ENCODE measurements at regions not wholly inside any gene's neighbourhood (a gene's known extent, or its start where the extent isn't known, plus 50 kb on each side); places are given as distances from the start of the nearest gene placed in this dataset.
"Not testable (repeated sequence)": the region's sequence is repeated elsewhere in the genome, so short reads cannot be mapped to it uniquely, and the experiment has no call there.

GRCh38 chr15:95127356-95127755, 896.0 kb downstream of the MCTP2 start:
- Histone ChIP-seq H3K4me1 (ENCODE audit: insufficient read depth, low read length) (no peaks in the 10 kb centered on the region), H3K9me3 (ENCODE audit: control insufficient read depth, insufficient read depth, low read length) (no peaks in the 10 kb centered on the region)

GRCh38 chr15:95129574-95129973, 898.2 kb downstream of the MCTP2 start:
- H3K36me3 ChIP-seq (ENCODE audit: insufficient read depth, low read length) = no peaks in the 10 kb centered on the region
- no peaks in the 10 kb centered on the region for H3K4me1 ChIP-seq (ENCODE audit: insufficient read depth, low read length)
- no peaks in the 10 kb centered on the region for H3K9me3 ChIP-seq (ENCODE audit: control insufficient read depth, insufficient read depth, low read length)
- no peak overlapping the region for H3K9ac ChIP-seq (ENCODE audit: low read depth, low read length)

More at GRCh38 chr15:95127356-95127755, 896.0 kb downstream of the MCTP2 start:
- Histone ChIP-seq H3K36me3 (ENCODE audit: insufficient read depth, low read length) (no peaks in the 10 kb centered on the region), H3K9ac (ENCODE audit: low read depth, low read length) (no peak overlapping the region)

- no peaks in the 10 kb centered on the region for H3K36me3 ChIP-seq (ENCODE audit: insufficient read depth, low read length)
- no peaks in the 10 kb centered on the region for H3K4me1 ChIP-seq (ENCODE audit: insufficient read depth, low read length)
- no peaks in the 10 kb centered on the region for H3K9me3 ChIP-seq (ENCODE audit: control insufficient read depth, insufficient read depth, low read length)
- no peak overlapping the region for H3K9ac ChIP-seq (ENCODE audit: low read depth, low read length)
Measured at GRCh38 chr15:95131131-95131556, 899.8 kb downstream of the MCTP2 start.

- Histone ChIP-seq H3K9ac (ENCODE audit: low read depth, low read length) (no peak overlapping the region), H3K36me3 (ENCODE audit: insufficient read depth, low read length) (no peaks in the 10 kb centered on the region), H3K9me3 (ENCODE audit: control insufficient read depth, insufficient read depth, low read length) (no peaks in the 10 kb centered on the region), H3K4me1 (ENCODE audit: insufficient read depth, low read length) (no peaks in the 10 kb centered on the region)
Measured at GRCh38 chr15:95132774-95133173, 901.4 kb downstream of the MCTP2 start.

- no peaks in the 10 kb centered on the region for H3K4me1 ChIP-seq (ENCODE audit: insufficient read depth, low read length)
- no peaks in the 10 kb centered on the region for H3K9me3 ChIP-seq (ENCODE audit: control insufficient read depth, insufficient read depth, low read length)
- H3K36me3 ChIP-seq (ENCODE audit: insufficient read depth, low read length) = no peaks in the 10 kb centered on the region
- H3K9ac ChIP-seq (ENCODE audit: low read depth, low read length) = no peak overlapping the region
Measured at GRCh38 chr15:95134431-95135110, 903.2 kb downstream of the MCTP2 start.

- Histone ChIP-seq H3K9ac (ENCODE audit: low read depth, low read length) (no peak overlapping the region), H3K9me3 (ENCODE audit: control insufficient read depth, insufficient read depth, low read length) (no peaks in the 10 kb centered on the region)
Measured at GRCh38 chr15:95138604-95139270, 907.4 kb downstream of the MCTP2 start.

GRCh38 chr15:95141486-95141885, 910.1 kb downstream of the MCTP2 start:
- no peaks in the 10 kb centered on the region for H3K4me1 ChIP-seq (ENCODE audit: insufficient read depth, low read length)
- no peaks in the 10 kb centered on the region for H3K9me3 ChIP-seq (ENCODE audit: control insufficient read depth, insufficient read depth, low read length)
- no peak overlapping the region for H3K9ac ChIP-seq (ENCODE audit: low read depth, low read length)
- no peaks in the 10 kb centered on the region for H3K36me3 ChIP-seq (ENCODE audit: insufficient read depth, low read length)

More at GRCh38 chr15:95138604-95139270, 907.4 kb downstream of the MCTP2 start:
- Histone ChIP-seq H3K36me3 (ENCODE audit: insufficient read depth, low read length) (no peaks in the 10 kb centered on the region), H3K4me1 (ENCODE audit: insufficient read depth, low read length) (no peaks in the 10 kb centered on the region)

- no peaks in the 10 kb centered on the region for H3K4me1 ChIP-seq (ENCODE audit: insufficient read depth, low read length)
- no peaks in the 10 kb centered on the region for H3K9me3 ChIP-seq (ENCODE audit: control insufficient read depth, insufficient read depth, low read length)
- H3K36me3 ChIP-seq (ENCODE audit: insufficient read depth, low read length) = no peaks in the 10 kb centered on the region
- H3K9ac ChIP-seq (ENCODE audit: low read depth, low read length) = no peak overlapping the region
Measured at GRCh38 chr15:95142531-95142930, 911.2 kb downstream of the MCTP2 start.

GRCh38 chr15:95146481-95146880, 915.1 kb downstream of the MCTP2 start:
- no peaks in the 10 kb centered on the region for H3K36me3 ChIP-seq (ENCODE audit: insufficient read depth, low read length)
- H3K9me3 ChIP-seq (ENCODE audit: control insufficient read depth, insufficient read depth, low read length) = no peaks in the 10 kb centered on the region
- H3K4me1 ChIP-seq (ENCODE audit: insufficient read depth, low read length) = no peaks in the 10 kb centered on the region
- H3K9ac ChIP-seq (ENCODE audit: low read depth, low read length) = no peak overlapping the region

- no peaks in the 10 kb centered on the region for H3K4me1 ChIP-seq (ENCODE audit: insufficient read depth, low read length)
- no peak overlapping the region for H3K9ac ChIP-seq (ENCODE audit: low read depth, low read length)
- no peaks in the 10 kb centered on the region for H3K9me3 ChIP-seq (ENCODE audit: control insufficient read depth, insufficient read depth, low read length)
- no peaks in the 10 kb centered on the region for H3K36me3 ChIP-seq (ENCODE audit: insufficient read depth, low read length)
Measured at GRCh38 chr15:95148183-95148582, 916.8 kb downstream of the MCTP2 start.

- H3K9ac ChIP-seq (ENCODE audit: low read depth, low read length) = no peak overlapping the region
- H3K36me3 ChIP-seq (ENCODE audit: insufficient read depth, low read length) = no peaks in the 10 kb centered on the region
- no peaks in the 10 kb centered on the region for H3K9me3 ChIP-seq (ENCODE audit: control insufficient read depth, insufficient read depth, low read length)
- no peaks in the 10 kb centered on the region for H3K4me1 ChIP-seq (ENCODE audit: insufficient read depth, low read length)
Measured at GRCh38 chr15:95149036-95149435, 917.7 kb downstream of the MCTP2 start.

GRCh38 chr15:95149771-95150170, 918.4 kb downstream of the MCTP2 start:
- H3K9ac ChIP-seq (ENCODE audit: low read depth, low read length) = no peak overlapping the region
- H3K9me3 ChIP-seq (ENCODE audit: control insufficient read depth, insufficient read depth, low read length) = no peaks in the 10 kb centered on the region
- H3K36me3 ChIP-seq (ENCODE audit: insufficient read depth, low read length) = no peaks in the 10 kb centered on the region
- no peaks in the 10 kb centered on the region for H3K4me1 ChIP-seq (ENCODE audit: insufficient read depth, low read length)

- Histone ChIP-seq H3K36me3 (ENCODE audit: insufficient read depth, low read length) (no peaks in the 10 kb centered on the region), H3K4me1 (ENCODE audit: insufficient read depth, low read length) (no peaks in the 10 kb centered on the region), H3K9me3 (ENCODE audit: control insufficient read depth, insufficient read depth, low read length) (no peaks in the 10 kb centered on the region), H3K9ac (ENCODE audit: low read depth, low read length) (no peak overlapping the region)
Measured at GRCh38 chr15:95150466-95150865, 919.1 kb downstream of the MCTP2 start.

- H3K9me3 ChIP-seq (ENCODE audit: control insufficient read depth, insufficient read depth, low read length) = no peaks in the 10 kb centered on the region
- H3K4me1 ChIP-seq (ENCODE audit: insufficient read depth, low read length) = no peaks in the 10 kb centered on the region
- no peak overlapping the region for H3K9ac ChIP-seq (ENCODE audit: low read depth, low read length)
- H3K36me3 ChIP-seq (ENCODE audit: insufficient read depth, low read length) = no peaks in the 10 kb centered on the region
Measured at GRCh38 chr15:95152741-95153140, 921.4 kb downstream of the MCTP2 start.

GRCh38 chr15:95153201-95153600, 921.8 kb downstream of the MCTP2 start:
- H3K9me3 ChIP-seq (ENCODE audit: control insufficient read depth, insufficient read depth, low read length); H3K9ac ChIP-seq (ENCODE audit: low read depth, low read length); H3K4me1 ChIP-seq (ENCODE audit: insufficient read depth, low read length); H3K36me3 ChIP-seq (ENCODE audit: insufficient read depth, low read length): not testable (repeated sequence)
